HepG2 (cell line): ENCODE measurements at regions not wholly inside any gene's neighbourhood (a gene's known extent, or its start where the extent isn't known, plus 50 kb on each side); places are given as distances from the start of the nearest gene placed in this dataset.

ENCODE experiments used
- ATAC-seq: fragments of 200-7000 bp; cut with Tn5 transposase; 3 replicates; pipeline ENCODE4 v1.9.1; 2020; ENCODE audit warnings: mild to moderate bottlenecking, moderate library complexity
- BruUV-seq: library from RNA; stranded (reverse); fragments of 400-500 nt; replicated peaks from 2 replicates; lab custom pipeline; 2021; lab: Mats Ljungman, UMichigan
- CTCF ChIA-PET: fragments of 300-600 bp; formaldehyde crosslinking; extraction: SDS; loops from one replicate; lab custom pipeline; 2021; ENCODE audit warnings: low total read pairs, inconsistent platforms, low intra/inter-chr PET ratio; lab: Yijun Ruan, JAX
- POLR2A ChIA-PET: fragments of 350-600 bp; sonication (Branson Sonifier 250); formaldehyde crosslinking; loops from one replicate; lab custom pipeline; 2020; ENCODE audit warnings: antibody characterized with exemption, inconsistent platforms; lab: Yijun Ruan, JAX
- DNase-seq: peaks from one replicate; pipeline ENCODE4 v3.0.0-alpha.2; 2015; ENCODE audit warnings: low spot score
- FAIRE-seq: peaks from 3 replicates; lab custom pipeline; 2011; peaks lifted over from hg19 to GRCh38; lab: Jason Lieb, UNC
- H2AFZ ChIP-seq: one replicate; pipeline ENCODE4 v1.6.1; 2011; ENCODE audit warnings: low read length, inconsistent platforms
- H3K27ac ChIP-seq: fragments of 300-600 bp; 3 replicates; pipeline ENCODE4 v1.8.0; 2011; ENCODE audit warnings: mixed run types, mild to moderate bottlenecking, mixed read lengths, low read length, inconsistent platforms; ENCODE audit not compliant: insufficient read depth; ENCODE audit errors: extremely low read length
- H3K27me3 ChIP-seq, 2 experiments: fragments of 200-600 bp in 1 of 2; 2 replicates in 1 of 2; 3 replicates in 1 of 2; pipeline versions ENCODE4 v1.6.0 to v1.8.0; 2011; ENCODE audit warnings: low read length in 2 of 2, mild to moderate bottlenecking in 2 of 2, moderate library complexity in 2 of 2, inconsistent platforms in 1 of 2; ENCODE audit not compliant: insufficient read depth in 2 of 2, control insufficient read depth in 1 of 2
- H3K36me3 ChIP-seq, 2 experiments: fragments of 200-600 bp in 1 of 2; replicated peaks in 1 of 2; 2 replicates in 1 of 2; 3 replicates in 1 of 2; pipeline versions ENCODE4 v1.5.1 to v1.8.0; 2011; ENCODE audit warnings: low read length in 2 of 2, inconsistent platforms in 1 of 2; ENCODE audit not compliant: insufficient read depth in 2 of 2, control insufficient read depth in 1 of 2
- H3K4me1 ChIP-seq: 2 replicates; pipeline ENCODE4 v1.5.1; 2012; ENCODE audit warnings: low read length, inconsistent platforms; ENCODE audit not compliant: insufficient read depth
- H3K4me2 ChIP-seq: 2 replicates; pipeline ENCODE4 v1.6.0; 2011; ENCODE audit warnings: low read depth, low read length, inconsistent platforms
- H3K4me3 ChIP-seq, 3 experiments: fragments of 200-600 bp in 1 of 3; sonication (generic), shearing (Covaris generic) in 1 of 3; replicated peaks in 1 of 3; 2 replicates each; pipeline ENCODE4 v1.5.1; 2011 to 2016; ENCODE audit warnings: low read length in 3 of 3, inconsistent platforms in 2 of 3, low read depth in 2 of 3, mild to moderate bottlenecking in 2 of 3, control low read depth in 1 of 3, mixed read lengths in 1 of 3; ENCODE audit not compliant: insufficient read depth in 1 of 3
- H3K79me2 ChIP-seq: one replicate; pipeline ENCODE4 v1.6.1; 2011; ENCODE audit warnings: low read length, inconsistent platforms; ENCODE audit not compliant: insufficient read depth
- H3K9ac ChIP-seq: 2 replicates; pipeline ENCODE4 v1.6.0; 2011; ENCODE audit warnings: mild to moderate bottlenecking, low read depth, low read length, inconsistent platforms; ENCODE audit not compliant: insufficient read depth
- H3K9me3 ChIP-seq: 2 replicates; pipeline ENCODE4 v1.5.1; 2012; ENCODE audit warnings: mild to moderate bottlenecking, low read length
- H4K20me1 ChIP-seq: 2 replicates; pipeline ENCODE4 v1.6.0; 2011; ENCODE audit warnings: inconsistent platforms, mild to moderate bottlenecking, low read length, moderate library complexity; ENCODE audit not compliant: insufficient read depth
- ARNT ChIP-seq: fragments of 450-650 bp; IDR thresholded peaks from 2 replicates; pipeline ENCODE4 v1.6.1; 2017
- CAMTA2 ChIP-seq: sonication (generic); formaldehyde crosslinking; IDR thresholded peaks from 2 replicates; pipeline ENCODE4 v1.4.0; 2020; ENCODE audit warnings: mild to moderate bottlenecking, missing genetic modification reagents, borderline replicate concordance
- FOSL1 ChIP-seq: sonication (generic); formaldehyde crosslinking; IDR thresholded peaks from 2 replicates; pipeline ENCODE4 v1.9.0; 2021; ENCODE audit warnings: missing genetic modification reagents, borderline replicate concordance
- HNRNPL ChIP-seq: fragments of 200-400 bp; formaldehyde crosslinking; IDR thresholded peaks from 2 replicates; pipeline ENCODE4 v1.6.1; 2017; ENCODE audit warnings: mild to moderate bottlenecking, low read depth, low read length
- HOXA3 ChIP-seq: sonication (generic); formaldehyde crosslinking; IDR thresholded peaks from 2 replicates; pipeline ENCODE4 v1.5.0; 2020; ENCODE audit warnings: missing genetic modification reagents
- MBNL3 ChIP-seq: fragments of 250-450 bp; sonication (Bioruptor Pico); conservative IDR thresholded peaks from 2 replicates; pipeline ENCODE4 v1.8.0; 2022; ENCODE audit warnings: mild to moderate bottlenecking, inconsistent platforms
- PHF5A ChIP-seq: IDR thresholded peaks from one replicate; pipeline ENCODE4 v1.6.1; 2018; ENCODE audit warnings: low read depth, missing genetic modification reagents; ENCODE audit not compliant: unreplicated experiment
- REL ChIP-seq: sonication (generic); formaldehyde crosslinking; conservative IDR thresholded peaks from 2 replicates; pipeline ENCODE4 v1.8.0; 2022; ENCODE audit warnings: mild to moderate bottlenecking, missing genetic modification reagents, moderate library complexity
- RXRA ChIP-seq: sonication (generic); formaldehyde crosslinking; IDR thresholded peaks from 2 replicates; pipeline ENCODE4 v1.5.1; 2020; ENCODE audit warnings: missing genetic modification reagents
- ZNF225 ChIP-seq: sonication (generic); formaldehyde crosslinking; IDR thresholded peaks from 2 replicates; pipeline ENCODE4 v1.4.0; 2020; ENCODE audit warnings: mild to moderate bottlenecking, missing genetic modification reagents
- ZNF24 ChIP-seq: fragments of 450-650 bp; IDR thresholded peaks from 2 replicates; pipeline ENCODE4 v1.6.1; 2017; ENCODE audit warnings: antibody characterized with exemption, mild to moderate bottlenecking
- ZNF552 ChIP-seq: sonication (generic); formaldehyde crosslinking; IDR thresholded peaks from 2 replicates; pipeline ENCODE4 v1.9.0; 2022; ENCODE audit warnings: missing genetic modification reagents, mild to moderate bottlenecking, borderline replicate concordance
- WGBS: methylation state at CpG from one replicate; pipeline ENCODE4 v1.1.6; 2017; ENCODE audit warnings: low lambda C conversion rate; 5-methylcytosine and 5-hydroxymethylcytosine counted together
- in situ Hi-C: cut with HindIII; loops from 2 replicates; pipeline ENCODE4 v1.10.0; 2017; ENCODE audit warnings: low pct_unique_long_range_greater_than_20kb; ENCODE audit not compliant: extremely low pct_ligation_motif_present
- intact Hi-C: fragments of 100-400 bp; cut with micrococcal nuclease; formaldehyde crosslinking; loops from one replicate; pipeline ENCODE4 v1.10.0; 2022; ENCODE audit not compliant: unreplicated experiment
- TF ChIP-seq, protein P1 (sequence below): sonication (generic); formaldehyde crosslinking; IDR thresholded peaks from 2 replicates; pipeline ENCODE4 v1.4.0; 2020; ENCODE audit warnings: mild to moderate bottlenecking, missing genetic modification reagents, borderline replicate concordance
- TF ChIP-seq, protein P2 (sequence below): sonication (generic); formaldehyde crosslinking; IDR thresholded peaks from 2 replicates; pipeline ENCODE4 v1.4.0; 2020; ENCODE audit warnings: mild to moderate bottlenecking, missing genetic modification reagents
- TF ChIP-seq, protein P3 (sequence below): IDR thresholded peaks from 2 replicates; pipeline ENCODE4 v1.6.1; 2012; ENCODE audit warnings: low read depth, low read length, improper control_type of control experiment
- TF ChIP-seq, protein P4 (sequence below): sonication (generic); formaldehyde crosslinking; IDR thresholded peaks from 2 replicates; pipeline ENCODE4 v1.4.0; 2020; ENCODE audit warnings: mild to moderate bottlenecking, low read depth, missing genetic modification reagents

DNA sequence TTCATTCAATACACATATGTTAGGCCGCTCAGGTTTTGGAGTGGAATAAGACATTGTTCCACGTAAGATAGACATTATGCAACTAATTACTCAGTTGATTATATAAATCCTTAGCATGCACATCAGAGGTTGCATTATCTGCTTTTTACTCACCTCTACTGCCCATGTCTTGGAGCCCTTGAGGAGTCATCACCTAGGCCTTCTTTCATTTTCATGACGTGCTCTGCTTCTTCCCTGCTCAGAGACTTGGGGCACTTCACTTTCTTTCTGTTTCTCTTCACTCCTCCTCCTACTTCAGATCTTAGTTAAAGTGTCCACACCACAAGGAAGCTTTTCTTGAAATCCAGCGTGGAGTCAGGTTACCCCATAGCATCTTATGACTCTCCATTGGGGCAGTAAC is 241.1 kb downstream of the TLR4 start (continued):
- TF ChIP-seq REL = no peak
- TF ChIP-seq ZNF225 = no peak
- TF ChIP-seq MBNL3 (CRISPR knock-in tag) = no peak

DNA sequence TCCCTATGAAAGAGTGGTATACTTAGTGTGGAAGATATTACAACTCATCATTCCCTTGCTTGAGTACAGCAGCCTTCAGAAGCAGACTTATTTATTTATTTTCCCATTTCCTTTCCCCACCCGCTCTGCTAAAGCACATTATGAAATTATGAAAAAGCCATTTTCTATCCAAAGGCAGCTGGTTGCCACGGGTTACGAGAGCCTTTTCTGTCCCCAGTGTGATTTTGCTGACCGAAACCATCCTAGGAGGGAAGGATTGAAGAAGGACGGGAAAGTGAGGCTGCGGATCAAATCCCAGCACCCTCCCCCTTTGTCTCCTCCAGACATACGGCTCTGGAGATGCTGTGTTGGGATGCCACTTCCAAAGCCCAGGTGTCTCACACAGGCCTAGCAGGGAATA is 246.9 kb downstream of the TLR4 start:
- POLR2A ChIA-PET = no interaction called here
- no peak for DNase-seq
- no peak for TF ChIP-seq CAMTA2 (CRISPR knock-in tag)
- TF ChIP-seq, protein P1, sequence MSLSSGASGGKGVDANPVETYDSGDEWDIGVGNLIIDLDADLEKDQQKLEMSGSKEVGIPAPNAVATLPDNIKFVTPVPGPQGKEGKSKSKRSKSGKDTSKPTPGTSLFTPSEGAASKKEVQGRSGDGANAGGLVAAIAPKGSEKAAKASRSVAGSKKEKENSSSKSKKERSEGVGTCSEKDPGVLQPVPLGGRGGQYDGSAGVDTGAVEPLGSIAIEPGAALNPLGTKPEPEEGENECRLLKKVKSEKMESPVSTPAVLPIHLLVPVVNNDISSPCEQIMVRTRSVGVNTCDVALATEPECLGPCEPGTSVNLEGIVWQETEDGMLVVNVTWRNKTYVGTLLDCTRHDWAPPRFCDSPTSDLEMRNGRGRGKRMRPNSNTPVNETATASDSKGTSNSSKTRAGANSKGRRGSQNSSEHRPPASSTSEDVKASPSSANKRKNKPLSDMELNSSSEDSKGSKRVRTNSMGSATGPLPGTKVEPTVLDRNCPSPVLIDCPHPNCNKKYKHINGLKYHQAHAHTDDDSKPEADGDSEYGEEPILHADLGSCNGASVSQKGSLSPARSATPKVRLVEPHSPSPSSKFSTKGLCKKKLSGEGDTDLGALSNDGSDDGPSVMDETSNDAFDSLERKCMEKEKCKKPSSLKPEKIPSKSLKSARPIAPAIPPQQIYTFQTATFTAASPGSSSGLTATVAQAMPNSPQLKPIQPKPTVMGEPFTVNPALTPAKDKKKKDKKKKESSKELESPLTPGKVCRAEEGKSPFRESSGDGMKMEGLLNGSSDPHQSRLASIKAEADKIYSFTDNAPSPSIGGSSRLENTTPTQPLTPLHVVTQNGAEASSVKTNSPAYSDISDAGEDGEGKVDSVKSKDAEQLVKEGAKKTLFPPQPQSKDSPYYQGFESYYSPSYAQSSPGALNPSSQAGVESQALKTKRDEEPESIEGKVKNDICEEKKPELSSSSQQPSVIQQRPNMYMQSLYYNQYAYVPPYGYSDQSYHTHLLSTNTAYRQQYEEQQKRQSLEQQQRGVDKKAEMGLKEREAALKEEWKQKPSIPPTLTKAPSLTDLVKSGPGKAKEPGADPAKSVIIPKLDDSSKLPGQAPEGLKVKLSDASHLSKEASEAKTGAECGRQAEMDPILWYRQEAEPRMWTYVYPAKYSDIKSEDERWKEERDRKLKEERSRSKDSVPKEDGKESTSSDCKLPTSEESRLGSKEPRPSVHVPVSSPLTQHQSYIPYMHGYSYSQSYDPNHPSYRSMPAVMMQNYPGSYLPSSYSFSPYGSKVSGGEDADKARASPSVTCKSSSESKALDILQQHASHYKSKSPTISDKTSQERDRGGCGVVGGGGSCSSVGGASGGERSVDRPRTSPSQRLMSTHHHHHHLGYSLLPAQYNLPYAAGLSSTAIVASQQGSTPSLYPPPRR (CRISPR knock-in tag) = no peak
- TF ChIP-seq, protein P2, sequence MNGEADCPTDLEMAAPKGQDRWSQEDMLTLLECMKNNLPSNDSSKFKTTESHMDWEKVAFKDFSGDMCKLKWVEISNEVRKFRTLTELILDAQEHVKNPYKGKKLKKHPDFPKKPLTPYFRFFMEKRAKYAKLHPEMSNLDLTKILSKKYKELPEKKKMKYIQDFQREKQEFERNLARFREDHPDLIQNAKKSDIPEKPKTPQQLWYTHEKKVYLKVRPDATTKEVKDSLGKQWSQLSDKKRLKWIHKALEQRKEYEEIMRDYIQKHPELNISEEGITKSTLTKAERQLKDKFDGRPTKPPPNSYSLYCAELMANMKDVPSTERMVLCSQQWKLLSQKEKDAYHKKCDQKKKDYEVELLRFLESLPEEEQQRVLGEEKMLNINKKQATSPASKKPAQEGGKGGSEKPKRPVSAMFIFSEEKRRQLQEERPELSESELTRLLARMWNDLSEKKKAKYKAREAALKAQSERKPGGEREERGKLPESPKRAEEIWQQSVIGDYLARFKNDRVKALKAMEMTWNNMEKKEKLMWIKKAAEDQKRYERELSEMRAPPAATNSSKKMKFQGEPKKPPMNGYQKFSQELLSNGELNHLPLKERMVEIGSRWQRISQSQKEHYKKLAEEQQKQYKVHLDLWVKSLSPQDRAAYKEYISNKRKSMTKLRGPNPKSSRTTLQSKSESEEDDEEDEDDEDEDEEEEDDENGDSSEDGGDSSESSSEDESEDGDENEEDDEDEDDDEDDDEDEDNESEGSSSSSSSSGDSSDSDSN (CRISPR knock-in tag) = no peak
- TF ChIP-seq HOXA3 = no peak
- TF ChIP-seq FOSL1 (CRISPR knock-in tag) = no peak
- TF ChIP-seq PHF5A (CRISPR knock-in tag) = no peak
- TF ChIP-seq HNRNPL = no peak
- TF ChIP-seq ARNT = no peak
- TF ChIP-seq, protein P3, sequence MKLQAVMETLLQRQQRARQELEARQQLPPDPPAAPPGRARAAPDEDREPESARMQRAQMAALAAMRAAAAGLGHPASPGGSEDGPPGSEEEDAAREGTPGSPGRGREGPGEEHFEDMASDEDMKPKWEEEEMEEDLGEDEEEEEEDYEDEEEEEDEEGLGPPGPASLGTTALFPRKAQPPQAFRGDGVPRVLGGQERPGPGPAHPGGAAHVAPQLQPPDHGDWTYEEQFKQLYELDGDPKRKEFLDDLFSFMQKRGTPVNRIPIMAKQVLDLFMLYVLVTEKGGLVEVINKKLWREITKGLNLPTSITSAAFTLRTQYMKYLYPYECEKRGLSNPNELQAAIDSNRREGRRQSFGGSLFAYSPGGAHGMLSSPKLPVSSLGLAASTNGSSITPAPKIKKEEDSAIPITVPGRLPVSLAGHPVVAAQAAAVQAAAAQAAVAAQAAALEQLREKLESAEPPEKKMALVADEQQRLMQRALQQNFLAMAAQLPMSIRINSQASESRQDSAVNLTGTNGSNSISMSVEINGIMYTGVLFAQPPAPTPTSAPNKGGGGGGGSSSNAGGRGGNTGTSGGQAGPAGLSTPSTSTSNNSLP = no peak
- TF ChIP-seq ZNF552 = no peak
- TF ChIP-seq ZNF24 = no peak
- TF ChIP-seq, protein P4, sequence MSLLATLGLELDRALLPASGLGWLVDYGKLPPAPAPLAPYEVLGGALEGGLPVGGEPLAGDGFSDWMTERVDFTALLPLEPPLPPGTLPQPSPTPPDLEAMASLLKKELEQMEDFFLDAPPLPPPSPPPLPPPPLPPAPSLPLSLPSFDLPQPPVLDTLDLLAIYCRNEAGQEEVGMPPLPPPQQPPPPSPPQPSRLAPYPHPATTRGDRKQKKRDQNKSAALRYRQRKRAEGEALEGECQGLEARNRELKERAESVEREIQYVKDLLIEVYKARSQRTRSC (CRISPR knock-in tag) = no peak
- no peak for TF ChIP-seq RXRA

More for the DNA sequence above, 246.9 kb downstream of the TLR4 start:
- no peak overlapping the region for H3K27ac ChIP-seq
- H3K9me3 ChIP-seq = peaks cover 36% of the 10 kb centered on the region
- H3K27me3 ChIP-seq = no peaks in the 10 kb centered on the region
- no TSS peak for BruUV-seq
- no peak for ATAC-seq
- CTCF ChIA-PET = no interaction called here
- H2AFZ ChIP-seq = no peak overlapping the region
- H3K4me1 ChIP-seq = no peaks in the 10 kb centered on the region
- H3K36me3 ChIP-seq = no peaks in the 10 kb centered on the region
- no peak for FAIRE-seq
- intact Hi-C loops = no loop called here
- H4K20me1 ChIP-seq = no peaks in the 10 kb centered on the region
- H3K4me3 ChIP-seq = no peak overlapping the region
- no peak overlapping the region for H3K4me2 ChIP-seq
- WGBS = 6% methylated on average over 7 of the region's 7 CpGs
- H3K79me2 ChIP-seq = no peaks in the 10 kb centered on the region
- no peak overlapping the region for H3K9ac ChIP-seq
- in situ Hi-C loops = no loop called here
